ENCODE measurements at regions not wholly inside any gene's neighbourhood (a gene's known extent, or its start where the extent isn't known, plus 50 kb on each side); places are given as distances from the start of the nearest gene placed in this dataset.

DNA sequence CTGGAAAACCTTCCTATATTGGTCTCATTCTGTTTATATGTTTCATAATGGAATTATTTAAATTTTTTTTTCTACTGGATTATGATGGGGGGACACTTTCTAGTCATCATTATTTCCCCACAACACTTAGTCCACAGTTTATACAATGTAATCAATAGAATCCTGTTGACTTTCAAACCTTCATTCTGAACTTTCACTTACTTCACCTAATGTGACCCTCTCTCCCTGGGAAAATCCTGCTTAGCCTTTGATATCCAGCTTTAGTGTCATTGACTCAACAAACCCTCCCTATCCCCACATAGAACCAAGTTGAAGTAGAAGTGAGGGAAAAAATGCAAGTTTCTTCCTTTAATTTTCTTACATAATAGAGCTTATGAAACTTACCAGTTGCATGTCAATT, 666.0 kb downstream of the MECOM start:
- TF ChIP-seq, protein P1, sequence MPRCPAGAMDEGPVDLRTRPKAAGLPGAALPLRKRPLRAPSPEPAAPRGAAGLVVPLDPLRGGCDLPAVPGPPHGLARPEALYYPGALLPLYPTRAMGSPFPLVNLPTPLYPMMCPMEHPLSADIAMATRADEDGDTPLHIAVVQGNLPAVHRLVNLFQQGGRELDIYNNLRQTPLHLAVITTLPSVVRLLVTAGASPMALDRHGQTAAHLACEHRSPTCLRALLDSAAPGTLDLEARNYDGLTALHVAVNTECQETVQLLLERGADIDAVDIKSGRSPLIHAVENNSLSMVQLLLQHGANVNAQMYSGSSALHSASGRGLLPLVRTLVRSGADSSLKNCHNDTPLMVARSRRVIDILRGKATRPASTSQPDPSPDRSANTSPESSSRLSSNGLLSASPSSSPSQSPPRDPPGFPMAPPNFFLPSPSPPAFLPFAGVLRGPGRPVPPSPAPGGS (CRISPR knock-in tag; IDR thresholded peaks at IDR 0.05), result no peak
- TF ChIP-seq, protein P2, sequence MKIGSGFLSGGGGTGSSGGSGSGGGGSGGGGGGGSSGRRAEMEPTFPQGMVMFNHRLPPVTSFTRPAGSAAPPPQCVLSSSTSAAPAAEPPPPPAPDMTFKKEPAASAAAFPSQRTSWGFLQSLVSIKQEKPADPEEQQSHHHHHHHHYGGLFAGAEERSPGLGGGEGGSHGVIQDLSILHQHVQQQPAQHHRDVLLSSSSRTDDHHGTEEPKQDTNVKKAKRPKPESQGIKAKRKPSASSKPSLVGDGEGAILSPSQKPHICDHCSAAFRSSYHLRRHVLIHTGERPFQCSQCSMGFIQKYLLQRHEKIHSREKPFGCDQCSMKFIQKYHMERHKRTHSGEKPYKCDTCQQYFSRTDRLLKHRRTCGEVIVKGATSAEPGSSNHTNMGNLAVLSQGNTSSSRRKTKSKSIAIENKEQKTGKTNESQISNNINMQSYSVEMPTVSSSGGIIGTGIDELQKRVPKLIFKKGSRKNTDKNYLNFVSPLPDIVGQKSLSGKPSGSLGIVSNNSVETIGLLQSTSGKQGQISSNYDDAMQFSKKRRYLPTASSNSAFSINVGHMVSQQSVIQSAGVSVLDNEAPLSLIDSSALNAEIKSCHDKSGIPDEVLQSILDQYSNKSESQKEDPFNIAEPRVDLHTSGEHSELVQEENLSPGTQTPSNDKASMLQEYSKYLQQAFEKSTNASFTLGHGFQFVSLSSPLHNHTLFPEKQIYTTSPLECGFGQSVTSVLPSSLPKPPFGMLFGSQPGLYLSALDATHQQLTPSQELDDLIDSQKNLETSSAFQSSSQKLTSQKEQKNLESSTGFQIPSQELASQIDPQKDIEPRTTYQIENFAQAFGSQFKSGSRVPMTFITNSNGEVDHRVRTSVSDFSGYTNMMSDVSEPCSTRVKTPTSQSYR (CRISPR knock-in tag; IDR thresholded peaks at IDR 0.05; ENCODE audit: borderline replicate concordance), result no peak
- no peak for TF ChIP-seq POLR2AphosphoS5 (IDR thresholded peaks at IDR 0.05; ENCODE audit: low read depth, low read length)
